ENCODE measurements at regions not wholly inside any gene's neighbourhood (a gene's known extent, or its start where the extent isn't known, plus 50 kb on each side); places are given as distances from the start of the nearest gene placed in this dataset.
"Not testable (repeated sequence)": the region's sequence is repeated elsewhere in the genome, so short reads cannot be mapped to it uniquely, and the experiment has no call there.

DNA sequence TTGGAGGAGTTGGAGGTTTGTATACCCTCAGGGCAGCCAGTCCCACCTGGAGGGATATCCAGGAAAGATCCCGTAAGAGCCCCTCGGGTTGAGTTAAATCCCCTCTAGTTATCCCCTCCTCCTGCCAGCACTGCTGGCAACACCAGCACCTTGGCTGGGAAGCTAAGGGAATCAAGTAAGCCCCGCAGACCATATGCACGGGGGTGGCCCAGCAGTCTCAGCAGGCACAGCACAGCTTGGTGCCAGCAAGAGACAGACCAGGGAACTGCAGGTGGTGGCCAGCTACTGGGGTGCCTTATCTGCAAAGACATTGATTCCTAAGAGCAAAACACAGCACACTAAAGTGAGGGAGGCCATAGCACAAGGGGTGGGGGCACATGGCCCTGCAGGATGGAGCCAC is 173.8 kb downstream of the GOLGA6L4 start:
- not testable (repeated sequence) for H3K27me3 ChIP-seq (replicated peaks; ENCODE audit: control insufficient read depth, insufficient read depth, low read length, poor library complexity, severe bottlenecking); H3K27ac ChIP-seq (ENCODE audit: insufficient read depth, low read length, poor library complexity, severe bottlenecking); H3K4me3 ChIP-seq (ENCODE audit: insufficient read depth, low read depth, low read length, poor library complexity, severe bottlenecking); H3K4me1 ChIP-seq (ENCODE audit: control insufficient read depth, insufficient read depth, low read length, poor library complexity, severe bottlenecking); H3K9me3 ChIP-seq (ENCODE audit: control insufficient read depth, low read length); DNase-seq; H3K36me3 ChIP-seq (ENCODE audit: control insufficient read depth, insufficient read depth, low read length)

- not testable (repeated sequence) for H3K9me3 ChIP-seq (ENCODE audit: control insufficient read depth, low read length); DNase-seq; H3K4me1 ChIP-seq (ENCODE audit: control insufficient read depth, insufficient read depth, low read length, poor library complexity, severe bottlenecking); H3K4me3 ChIP-seq (ENCODE audit: insufficient read depth, low read depth, low read length, poor library complexity, severe bottlenecking); H3K27ac ChIP-seq (ENCODE audit: insufficient read depth, low read length, poor library complexity, severe bottlenecking); H3K27me3 ChIP-seq (replicated peaks; ENCODE audit: control insufficient read depth, insufficient read depth, low read length, poor library complexity, severe bottlenecking); H3K36me3 ChIP-seq (ENCODE audit: control insufficient read depth, insufficient read depth, low read length)
Observed at GRCh38 chr15:84421513-84422181, 179.2 kb upstream of the ZSCAN2 start.

GRCh38 chr15:84425327-84425726 is 175.5 kb upstream of the ZSCAN2 start:
- DNase-seq: not testable (repeated sequence)

GRCh38 chr15:84473305-84473877 is 127.4 kb upstream of the ZSCAN2 start:
- not testable (repeated sequence) for H3K27me3 ChIP-seq (replicated peaks; ENCODE audit: control insufficient read depth, insufficient read depth, low read length, poor library complexity, severe bottlenecking); H3K36me3 ChIP-seq (ENCODE audit: control insufficient read depth, insufficient read depth, low read length); DNase-seq

More at GRCh38 chr15:84425327-84425726, 175.5 kb upstream of the ZSCAN2 start:
- not testable (repeated sequence) for H3K9me3 ChIP-seq (ENCODE audit: control insufficient read depth, low read length); H3K4me3 ChIP-seq (ENCODE audit: insufficient read depth, low read depth, low read length, poor library complexity, severe bottlenecking); H3K4me1 ChIP-seq (ENCODE audit: control insufficient read depth, insufficient read depth, low read length, poor library complexity, severe bottlenecking); H3K36me3 ChIP-seq (ENCODE audit: control insufficient read depth, insufficient read depth, low read length); H3K27me3 ChIP-seq (replicated peaks; ENCODE audit: control insufficient read depth, insufficient read depth, low read length, poor library complexity, severe bottlenecking); H3K27ac ChIP-seq (ENCODE audit: insufficient read depth, low read length, poor library complexity, severe bottlenecking)

DNA sequence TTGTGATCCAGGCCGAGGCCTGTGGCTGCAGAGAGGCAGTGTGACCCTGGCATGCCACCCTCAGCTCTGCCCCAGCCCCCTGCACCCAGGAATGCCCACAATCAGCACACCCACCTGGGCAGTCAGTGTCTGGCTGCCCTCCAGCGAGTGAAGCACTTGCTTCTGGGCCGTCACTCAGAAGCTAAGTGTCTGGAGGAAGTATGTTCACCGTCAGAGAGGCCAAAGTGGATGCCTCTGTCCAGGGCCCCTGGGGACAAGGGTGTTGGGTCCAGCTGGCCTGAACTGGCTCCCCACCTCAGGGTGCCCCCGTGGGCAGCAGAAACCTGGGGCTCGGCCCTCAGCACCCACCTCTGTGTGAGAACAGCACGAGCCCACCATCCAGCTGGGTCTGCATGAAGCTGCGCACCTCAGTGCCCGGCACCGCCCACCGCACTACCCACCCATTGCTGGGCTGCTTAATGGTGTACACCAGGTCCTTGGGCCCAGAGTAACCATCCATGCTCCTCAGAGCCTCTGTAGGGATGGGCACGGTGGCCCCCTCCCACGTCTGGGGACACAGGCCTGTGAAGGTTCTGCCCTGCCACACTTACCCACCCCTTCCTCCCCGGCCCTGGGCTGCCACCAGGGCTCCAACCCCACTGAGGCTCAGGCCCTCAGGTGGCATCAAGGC is 124.3 kb upstream of the ZSCAN2 start:
- H3K4me3 ChIP-seq (ENCODE audit: insufficient read depth, low read depth, low read length, poor library complexity, severe bottlenecking); H3K9me3 ChIP-seq (ENCODE audit: control insufficient read depth, low read length); H3K27me3 ChIP-seq (replicated peaks; ENCODE audit: control insufficient read depth, insufficient read depth, low read length, poor library complexity, severe bottlenecking); H3K4me1 ChIP-seq (ENCODE audit: control insufficient read depth, insufficient read depth, low read length, poor library complexity, severe bottlenecking); DNase-seq; H3K27ac ChIP-seq (ENCODE audit: insufficient read depth, low read length, poor library complexity, severe bottlenecking); H3K36me3 ChIP-seq (ENCODE audit: control insufficient read depth, insufficient read depth, low read length): not testable (repeated sequence)

More at GRCh38 chr15:84473305-84473877, 127.4 kb upstream of the ZSCAN2 start:
- not testable (repeated sequence) for H3K4me3 ChIP-seq (ENCODE audit: insufficient read depth, low read depth, low read length, poor library complexity, severe bottlenecking); H3K27ac ChIP-seq (ENCODE audit: insufficient read depth, low read length, poor library complexity, severe bottlenecking); H3K9me3 ChIP-seq (ENCODE audit: control insufficient read depth, low read length); H3K4me1 ChIP-seq (ENCODE audit: control insufficient read depth, insufficient read depth, low read length, poor library complexity, severe bottlenecking)

DNA sequence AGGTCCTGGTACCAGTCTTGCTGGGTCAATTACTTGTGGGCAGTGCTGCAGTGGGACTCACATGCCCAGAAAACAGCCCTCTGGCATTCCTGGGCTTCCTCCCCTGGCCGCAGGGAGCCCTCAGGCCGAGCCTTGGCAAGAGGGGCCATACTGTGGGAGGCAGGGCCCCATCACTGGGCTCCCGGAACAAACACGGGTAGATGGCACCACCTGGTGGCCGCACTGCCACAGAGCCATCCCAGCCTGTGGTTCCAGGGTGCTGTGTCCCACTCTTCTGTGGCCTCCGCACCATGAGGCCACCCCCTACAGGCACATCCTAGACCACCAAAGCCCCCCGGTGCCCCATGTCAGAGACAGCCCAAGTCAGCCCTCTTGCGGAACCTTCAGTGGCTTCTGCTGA is 123.3 kb upstream of the ZSCAN2 start:
- H3K27ac ChIP-seq (ENCODE audit: insufficient read depth, low read length, poor library complexity, severe bottlenecking); DNase-seq; H3K9me3 ChIP-seq (ENCODE audit: control insufficient read depth, low read length); H3K4me3 ChIP-seq (ENCODE audit: insufficient read depth, low read depth, low read length, poor library complexity, severe bottlenecking); H3K27me3 ChIP-seq (replicated peaks; ENCODE audit: control insufficient read depth, insufficient read depth, low read length, poor library complexity, severe bottlenecking); H3K36me3 ChIP-seq (ENCODE audit: control insufficient read depth, insufficient read depth, low read length); H3K4me1 ChIP-seq (ENCODE audit: control insufficient read depth, insufficient read depth, low read length, poor library complexity, severe bottlenecking): not testable (repeated sequence)

- not testable (repeated sequence) for H3K36me3 ChIP-seq (ENCODE audit: control insufficient read depth, insufficient read depth, low read length); H3K27ac ChIP-seq (ENCODE audit: insufficient read depth, low read length, poor library complexity, severe bottlenecking); H3K4me3 ChIP-seq (ENCODE audit: insufficient read depth, low read depth, low read length, poor library complexity, severe bottlenecking); H3K4me1 ChIP-seq (ENCODE audit: control insufficient read depth, insufficient read depth, low read length, poor library complexity, severe bottlenecking); H3K9me3 ChIP-seq (ENCODE audit: control insufficient read depth, low read length); DNase-seq; H3K27me3 ChIP-seq (replicated peaks; ENCODE audit: control insufficient read depth, insufficient read depth, low read length, poor library complexity, severe bottlenecking)
Observed at GRCh38 chr15:84480174-84480681, 120.6 kb upstream of the ZSCAN2 start.

DNA sequence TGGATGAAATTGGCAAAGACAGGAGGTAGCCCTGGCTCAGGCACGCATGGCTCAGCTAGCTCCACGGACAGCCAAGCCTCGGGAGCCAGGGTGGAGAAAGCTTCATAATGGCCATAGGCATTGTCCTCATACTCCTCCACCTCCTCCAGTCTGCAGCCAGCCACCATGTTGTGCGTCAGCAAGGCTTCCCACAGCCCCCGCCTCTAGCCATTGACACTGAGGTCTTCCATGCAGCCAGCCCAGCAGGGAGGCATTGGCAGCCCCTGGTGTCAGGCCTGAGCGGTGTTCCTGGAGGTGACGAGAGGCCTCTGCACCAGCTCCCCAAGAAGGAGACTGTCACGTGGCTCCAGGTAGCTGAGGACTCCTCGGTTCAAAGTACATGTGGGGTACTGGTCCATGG is 117.0 kb upstream of the ZSCAN2 start:
- not testable (repeated sequence) for H3K36me3 ChIP-seq (ENCODE audit: control insufficient read depth, insufficient read depth, low read length)

GRCh38 chr15:84500165-84500889 is 100.5 kb upstream of the ZSCAN2 start:
- peak in 2 of 3 donors; percentile 7 to 8 for DNase-seq
- H3K27me3 ChIP-seq (replicated peaks; ENCODE audit: control insufficient read depth, insufficient read depth, low read length, poor library complexity, severe bottlenecking); H3K9me3 ChIP-seq (ENCODE audit: control insufficient read depth, low read length); H3K4me1 ChIP-seq (ENCODE audit: control insufficient read depth, insufficient read depth, low read length, poor library complexity, severe bottlenecking); H3K36me3 ChIP-seq (ENCODE audit: control insufficient read depth, insufficient read depth, low read length); H3K27ac ChIP-seq (ENCODE audit: insufficient read depth, low read length, poor library complexity, severe bottlenecking); H3K4me3 ChIP-seq (ENCODE audit: insufficient read depth, low read depth, low read length, poor library complexity, severe bottlenecking): not testable (repeated sequence)

More for the DNA sequence above, 117.0 kb upstream of the ZSCAN2 start:
- not testable (repeated sequence) for H3K4me1 ChIP-seq (ENCODE audit: control insufficient read depth, insufficient read depth, low read length, poor library complexity, severe bottlenecking); DNase-seq; H3K9me3 ChIP-seq (ENCODE audit: control insufficient read depth, low read length); H3K27ac ChIP-seq (ENCODE audit: insufficient read depth, low read length, poor library complexity, severe bottlenecking); H3K4me3 ChIP-seq (ENCODE audit: insufficient read depth, low read depth, low read length, poor library complexity, severe bottlenecking); H3K27me3 ChIP-seq (replicated peaks; ENCODE audit: control insufficient read depth, insufficient read depth, low read length, poor library complexity, severe bottlenecking)

DNA sequence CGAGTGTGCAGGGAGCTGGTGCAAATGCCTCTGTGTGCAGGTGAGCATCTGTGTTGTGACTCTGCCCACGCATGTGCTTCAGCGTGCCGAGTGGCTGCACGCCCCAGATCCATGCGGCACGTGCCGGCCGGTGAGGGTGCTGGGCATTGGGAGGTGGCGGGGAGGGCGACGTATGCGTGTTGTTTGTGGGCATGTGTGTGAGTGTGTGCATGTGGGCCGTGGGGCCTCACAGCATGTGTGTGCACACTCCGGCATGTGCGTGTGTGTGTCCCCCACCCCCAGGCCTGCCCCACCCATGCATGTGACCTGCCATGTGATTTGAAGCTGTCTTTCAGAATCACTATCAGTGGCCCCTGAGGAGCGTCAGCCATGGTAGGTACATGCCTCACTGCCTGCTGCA is 97.7 kb upstream of the ZSCAN2 start:
- not testable (repeated sequence) for H3K27me3 ChIP-seq (replicated peaks; ENCODE audit: control insufficient read depth, insufficient read depth, low read length, poor library complexity, severe bottlenecking); H3K36me3 ChIP-seq (ENCODE audit: control insufficient read depth, insufficient read depth, low read length); H3K27ac ChIP-seq (ENCODE audit: insufficient read depth, low read length, poor library complexity, severe bottlenecking)

More for the DNA sequence above, 97.7 kb upstream of the ZSCAN2 start:
- not testable (repeated sequence) for H3K4me1 ChIP-seq (ENCODE audit: control insufficient read depth, insufficient read depth, low read length, poor library complexity, severe bottlenecking); H3K9me3 ChIP-seq (ENCODE audit: control insufficient read depth, low read length); H3K4me3 ChIP-seq (ENCODE audit: insufficient read depth, low read depth, low read length, poor library complexity, severe bottlenecking); DNase-seq
